ENCODE measurements at regions not wholly inside any gene's neighbourhood (a gene's known extent, or its start where the extent isn't known, plus 50 kb on each side); places are given as distances from the start of the nearest gene placed in this dataset.
"Not testable (repeated sequence)": the region's sequence is repeated elsewhere in the genome, so short reads cannot be mapped to it uniquely, and the experiment has no call there.

DNA sequence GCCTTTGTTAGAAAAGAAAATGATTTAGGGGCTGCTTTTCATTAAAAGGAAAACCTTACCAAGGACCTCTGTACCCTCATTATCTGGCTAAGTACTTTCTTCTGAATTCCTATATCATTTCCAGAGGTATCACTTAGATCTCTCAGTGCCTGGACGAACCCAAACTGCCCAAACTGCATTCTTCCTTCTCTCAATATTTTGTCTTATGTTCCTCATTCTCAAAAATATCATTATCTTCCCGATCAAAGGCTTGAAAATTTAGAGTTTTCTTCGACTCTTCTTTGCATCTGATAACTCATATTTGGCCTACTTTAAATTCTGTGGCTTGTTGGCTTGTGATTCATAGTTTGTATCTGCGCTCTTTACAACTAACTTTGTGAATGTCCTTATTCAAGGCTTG, 136.7 kb upstream of the TAF11L2 start:
- no peak overlapping the region for H3K27ac ChIP-seq (ENCODE audit: low read depth, low read length)
- H3K36me3 ChIP-seq (ENCODE audit: control insufficient read depth in 1 of 2, insufficient read depth in 2 of 2, low read length in 2 of 2): no peaks in the 10 kb centered on the region
- H3K27me3 ChIP-seq (ENCODE audit: control insufficient read depth in 1 of 2, insufficient read depth in 2 of 2, low read length in 2 of 2): no peaks in the 10 kb centered on the region
- no peak overlapping the region for H3K9ac ChIP-seq (ENCODE audit: low read depth in 1 of 2, low read length in 2 of 2)
- H3K4me3 ChIP-seq (ENCODE audit: low read depth in 1 of 2, low read length in 2 of 2): no peak overlapping the region
- peaks cover 3 to 4% of the 10 kb centered on the region in 2 donors for H3K9me3 ChIP-seq (ENCODE audit: control insufficient read depth in 1 of 2, low read length in 2 of 2)
- H3K4me1 ChIP-seq (ENCODE audit: control insufficient read depth in 1 of 2, insufficient read depth in 2 of 2, low read length in 2 of 2): no peaks in the 10 kb centered on the region

DNA sequence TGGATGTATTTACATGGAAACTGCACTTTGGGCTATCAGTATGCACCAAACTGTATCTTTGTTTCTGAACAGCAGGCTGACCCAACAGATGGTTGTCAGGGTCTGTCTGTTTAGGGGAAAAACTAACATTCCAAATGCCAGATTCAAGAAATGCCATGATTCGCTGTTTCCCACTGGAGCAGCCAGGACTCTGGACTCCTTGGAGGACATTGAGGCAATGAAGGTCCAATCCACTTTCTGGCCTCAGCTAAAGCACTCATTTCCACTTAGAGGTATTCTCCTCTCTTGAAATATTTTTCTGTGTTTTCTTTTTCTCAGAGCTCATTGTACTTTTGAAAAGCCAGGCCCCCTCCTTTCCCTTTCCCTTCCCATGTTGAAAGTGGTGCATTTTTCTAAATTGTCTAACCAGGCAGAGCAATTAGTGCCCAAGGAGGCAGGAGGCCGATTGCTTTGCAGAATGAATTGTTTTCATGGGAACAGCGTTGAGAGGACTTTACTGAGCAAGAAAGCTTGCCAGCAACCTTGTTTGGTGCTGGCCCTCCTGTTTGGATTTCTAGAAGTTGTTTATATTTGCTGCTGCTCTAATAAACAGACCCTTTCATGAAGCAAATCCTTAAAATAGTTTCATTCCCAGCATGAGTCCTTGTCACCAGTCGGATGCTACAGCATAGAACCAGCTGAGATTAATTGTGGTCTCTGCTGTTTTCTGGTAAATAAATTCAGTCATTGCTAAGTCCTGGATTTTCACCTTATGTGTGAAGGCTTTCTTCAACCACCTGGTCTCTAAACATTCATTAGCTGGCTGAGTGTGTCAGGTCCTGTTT, 132.8 kb upstream of the TAF11L2 start:
- Histone ChIP-seq H3K4me3 (ENCODE audit: low read depth in 1 of 2, low read length in 2 of 2) (no peak overlapping the region), H3K9ac (ENCODE audit: low read depth in 1 of 2, low read length in 2 of 2) (no peak overlapping the region), H3K27me3 (ENCODE audit: control insufficient read depth in 1 of 2, insufficient read depth in 2 of 2, low read length in 2 of 2) (no peaks in the 10 kb centered on the region), H3K36me3 (ENCODE audit: control insufficient read depth in 1 of 2, insufficient read depth in 2 of 2, low read length in 2 of 2) (no peaks in the 10 kb centered on the region), H3K9me3 (ENCODE audit: control insufficient read depth in 1 of 2, low read length in 2 of 2) (no peaks in the 10 kb centered on the region), H3K27ac (ENCODE audit: low read depth, low read length) (no peak overlapping the region), H3K4me1 (ENCODE audit: control insufficient read depth in 1 of 2, insufficient read depth in 2 of 2, low read length in 2 of 2) (no peaks in the 10 kb centered on the region)

DNA sequence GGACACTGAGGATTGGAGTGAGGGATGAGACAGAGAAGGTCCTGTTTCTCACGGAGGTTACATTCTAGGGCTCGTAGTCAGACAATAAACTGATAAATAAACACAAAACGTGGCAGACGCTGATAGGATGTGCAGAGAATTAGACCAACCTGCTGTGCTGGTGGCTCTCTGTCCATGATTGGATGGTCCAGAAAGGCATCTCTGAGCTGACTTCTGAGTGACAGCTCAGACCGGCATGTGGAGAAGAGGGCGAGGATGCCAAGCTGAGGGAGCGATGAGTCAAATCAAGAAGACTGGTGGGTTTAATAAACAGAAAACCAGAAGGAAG, 132.3 kb upstream of the TAF11L2 start:
- Histone ChIP-seq H3K9ac (ENCODE audit: low read depth in 1 of 2, low read length in 2 of 2) (no peak overlapping the region), H3K4me1 (ENCODE audit: control insufficient read depth in 1 of 2, insufficient read depth in 2 of 2, low read length in 2 of 2) (no peaks in the 10 kb centered on the region), H3K36me3 (ENCODE audit: control insufficient read depth in 1 of 2, insufficient read depth in 2 of 2, low read length in 2 of 2) (no peaks in the 10 kb centered on the region), H3K9me3 (ENCODE audit: control insufficient read depth in 1 of 2, low read length in 2 of 2) (no peaks in the 10 kb centered on the region), H3K27ac (ENCODE audit: low read depth, low read length) (no peak overlapping the region), H3K27me3 (ENCODE audit: control insufficient read depth in 1 of 2, insufficient read depth in 2 of 2, low read length in 2 of 2) (no peaks in the 10 kb centered on the region), H3K4me3 (ENCODE audit: low read depth in 1 of 2, low read length in 2 of 2) (no peak overlapping the region)

DNA sequence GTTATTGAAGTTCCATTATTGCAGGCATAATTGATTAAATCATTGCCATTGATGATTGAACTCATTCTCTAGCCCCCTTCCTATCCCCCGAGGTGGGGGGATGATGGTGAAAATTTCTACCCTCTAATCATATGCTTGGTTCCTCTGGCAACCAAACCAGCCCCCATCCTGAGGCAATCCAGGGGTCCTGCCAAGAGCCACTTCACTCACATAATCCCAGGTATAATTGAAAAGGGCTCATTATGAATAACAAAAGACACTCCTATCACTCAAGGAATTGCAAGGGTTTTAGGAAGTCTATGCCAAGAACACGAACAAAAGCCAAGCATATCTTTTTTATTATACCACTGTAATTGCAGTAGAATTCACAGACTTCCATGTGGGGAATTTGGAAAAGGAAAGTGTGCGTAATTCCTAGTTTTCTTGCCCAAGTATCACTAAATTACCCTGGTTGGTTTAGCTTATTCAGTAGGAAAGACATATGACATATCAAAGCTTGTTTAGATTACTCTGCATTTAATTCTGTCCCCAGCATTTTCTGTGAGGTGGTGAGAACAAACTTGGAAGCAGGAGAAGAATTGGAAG, 130.7 kb upstream of the TAF11L2 start:
- H3K4me1 ChIP-seq (ENCODE audit: control insufficient read depth in 1 of 2, insufficient read depth in 2 of 2, low read length in 2 of 2): no peaks in the 10 kb centered on the region
- no peaks in the 10 kb centered on the region for H3K27me3 ChIP-seq (ENCODE audit: control insufficient read depth in 1 of 2, insufficient read depth in 2 of 2, low read length in 2 of 2)
- H3K4me3 ChIP-seq (ENCODE audit: low read depth in 1 of 2, low read length in 2 of 2): no peak overlapping the region
- H3K9me3 ChIP-seq (ENCODE audit: control insufficient read depth in 1 of 2, low read length in 2 of 2): no peaks in the 10 kb centered on the region
- no peak overlapping the region for H3K9ac ChIP-seq (ENCODE audit: low read depth in 1 of 2, low read length in 2 of 2)
- no peak overlapping the region for H3K27ac ChIP-seq (ENCODE audit: low read depth, low read length)
- no peaks in the 10 kb centered on the region for H3K36me3 ChIP-seq (ENCODE audit: control insufficient read depth in 1 of 2, insufficient read depth in 2 of 2, low read length in 2 of 2)

- no peak overlapping the region for H3K27ac ChIP-seq (ENCODE audit: low read depth, low read length)
- H3K36me3 ChIP-seq (ENCODE audit: control insufficient read depth in 1 of 2, insufficient read depth in 2 of 2, low read length in 2 of 2): no peaks in the 10 kb centered on the region
- no peak overlapping the region for H3K9ac ChIP-seq (ENCODE audit: low read depth in 1 of 2, low read length in 2 of 2)
- no peak overlapping the region for H3K4me3 ChIP-seq (ENCODE audit: low read depth in 1 of 2, low read length in 2 of 2)
- no peaks in the 10 kb centered on the region for H3K9me3 ChIP-seq (ENCODE audit: control insufficient read depth in 1 of 2, low read length in 2 of 2)
- no peaks in the 10 kb centered on the region for H3K4me1 ChIP-seq (ENCODE audit: control insufficient read depth in 1 of 2, insufficient read depth in 2 of 2, low read length in 2 of 2)
- H3K27me3 ChIP-seq (ENCODE audit: control insufficient read depth in 1 of 2, insufficient read depth in 2 of 2, low read length in 2 of 2): no peaks in the 10 kb centered on the region
Observed at GRCh38 chr5:17370651-17371050, 127.4 kb upstream of the TAF11L2 start.

DNA sequence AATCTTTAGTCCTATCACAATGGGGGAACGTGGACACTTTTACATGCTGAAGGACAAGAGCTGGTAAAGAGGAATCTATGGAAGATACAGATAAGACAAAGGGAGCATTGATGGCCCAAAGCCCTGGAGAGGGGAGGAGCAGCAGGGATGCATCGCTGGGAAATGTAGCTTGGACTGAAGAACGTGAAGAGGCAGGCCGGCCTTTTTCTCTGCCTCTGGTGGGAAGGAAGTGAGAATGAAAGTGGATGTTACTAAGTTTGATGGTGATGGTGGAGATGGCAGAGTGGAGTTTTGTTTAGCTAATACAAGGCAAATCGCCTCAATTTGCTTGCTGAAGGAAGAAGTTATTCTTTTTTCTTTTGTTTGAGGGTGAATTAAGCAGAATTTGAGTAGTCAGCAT, 124.6 kb upstream of the TAF11L2 start:
- Histone ChIP-seq H3K27me3 (ENCODE audit: control insufficient read depth in 1 of 2, insufficient read depth in 2 of 2, low read length in 2 of 2) (no peaks in the 10 kb centered on the region), H3K36me3 (ENCODE audit: control insufficient read depth in 1 of 2, insufficient read depth in 2 of 2, low read length in 2 of 2) (no peaks in the 10 kb centered on the region), H3K4me1 (ENCODE audit: control insufficient read depth in 1 of 2, insufficient read depth in 2 of 2, low read length in 2 of 2) (no peaks in the 10 kb centered on the region), H3K27ac (ENCODE audit: low read depth, low read length) (no peak overlapping the region), H3K4me3 (ENCODE audit: low read depth in 1 of 2, low read length in 2 of 2) (no peak overlapping the region), H3K9ac (ENCODE audit: low read depth in 1 of 2, low read length in 2 of 2) (no peak overlapping the region), H3K9me3 (ENCODE audit: control insufficient read depth in 1 of 2, low read length in 2 of 2) (no peaks in the 10 kb centered on the region)

- Histone ChIP-seq H3K4me1 (ENCODE audit: control insufficient read depth in 1 of 2, insufficient read depth in 2 of 2, low read length in 2 of 2) (no peaks in the 10 kb centered on the region), H3K27ac (ENCODE audit: low read depth, low read length) (no peak overlapping the region)
Observed at GRCh38 chr5:17373814-17374556, 124.0 kb upstream of the TAF11L2 start.

GRCh38 chr5:17374973-17375742, 122.9 kb upstream of the TAF11L2 start:
- H3K9me3 ChIP-seq (ENCODE audit: control insufficient read depth in 1 of 2, low read length in 2 of 2): no peaks in the 10 kb centered on the region
- no peaks in the 10 kb centered on the region for H3K4me1 ChIP-seq (ENCODE audit: control insufficient read depth in 1 of 2, insufficient read depth in 2 of 2, low read length in 2 of 2)
- H3K4me3 ChIP-seq (ENCODE audit: low read depth in 1 of 2, low read length in 2 of 2): no peak overlapping the region
- H3K9ac ChIP-seq (ENCODE audit: low read depth in 1 of 2, low read length in 2 of 2): no peak overlapping the region
- no peaks in the 10 kb centered on the region for H3K27me3 ChIP-seq (ENCODE audit: control insufficient read depth in 1 of 2, insufficient read depth in 2 of 2, low read length in 2 of 2)
- no peak overlapping the region for H3K27ac ChIP-seq (ENCODE audit: low read depth, low read length)
- no peaks in the 10 kb centered on the region for H3K36me3 ChIP-seq (ENCODE audit: control insufficient read depth in 1 of 2, insufficient read depth in 2 of 2, low read length in 2 of 2)

More at GRCh38 chr5:17373814-17374556, 124.0 kb upstream of the TAF11L2 start:
- no peaks in the 10 kb centered on the region for H3K27me3 ChIP-seq (ENCODE audit: control insufficient read depth in 1 of 2, insufficient read depth in 2 of 2, low read length in 2 of 2)
- H3K36me3 ChIP-seq (ENCODE audit: control insufficient read depth in 1 of 2, insufficient read depth in 2 of 2, low read length in 2 of 2): no peaks in the 10 kb centered on the region
- H3K9ac ChIP-seq (ENCODE audit: low read depth in 1 of 2, low read length in 2 of 2): no peak overlapping the region
- H3K4me3 ChIP-seq (ENCODE audit: low read depth in 1 of 2, low read length in 2 of 2): no peak overlapping the region
- no peaks in the 10 kb centered on the region for H3K9me3 ChIP-seq (ENCODE audit: control insufficient read depth in 1 of 2, low read length in 2 of 2)

DNA sequence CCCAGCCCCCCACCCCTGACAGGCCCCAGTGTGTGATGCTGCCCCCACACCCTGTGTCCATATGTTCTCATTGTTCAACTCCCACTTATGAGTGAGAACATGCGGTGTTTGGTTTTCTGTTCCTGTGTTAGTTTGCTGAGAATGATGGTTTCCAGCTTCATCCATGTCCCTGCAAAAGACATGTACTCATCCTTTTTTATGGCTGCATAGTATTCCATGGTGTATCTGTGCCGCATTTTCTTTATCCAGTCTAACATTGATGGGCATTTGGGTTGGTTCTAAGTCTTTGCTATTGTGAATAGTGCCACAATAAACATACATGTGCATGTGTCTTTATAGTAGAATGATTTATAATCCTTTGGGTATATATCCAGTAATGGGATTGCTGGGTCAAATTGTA, 122.1 kb upstream of the TAF11L2 start:
- H3K4me3 ChIP-seq (ENCODE audit: low read depth in 1 of 2, low read length in 2 of 2); H3K9me3 ChIP-seq (ENCODE audit: control insufficient read depth in 1 of 2, low read length in 2 of 2); H3K27ac ChIP-seq (ENCODE audit: low read depth, low read length); H3K36me3 ChIP-seq (ENCODE audit: control insufficient read depth in 1 of 2, insufficient read depth in 2 of 2, low read length in 2 of 2); H3K27me3 ChIP-seq (ENCODE audit: control insufficient read depth in 1 of 2, insufficient read depth in 2 of 2, low read length in 2 of 2); H3K9ac ChIP-seq (ENCODE audit: low read depth in 1 of 2, low read length in 2 of 2); H3K4me1 ChIP-seq (ENCODE audit: control insufficient read depth in 1 of 2, insufficient read depth in 2 of 2, low read length in 2 of 2): not testable (repeated sequence)

Measured in duodenal mucosa (tissue), 2 donors.